Pancreas (tissue), 10 donors: ENCODE measurements at regions not wholly inside any gene's neighbourhood (a gene's known extent, or its start where the extent isn't known, plus 50 kb on each side); places are given as distances from the start of the nearest gene placed in this dataset.

Experiments
- ATAC-seq, 4 donors: fragments of 200-7000 bp; cut with Tn5 transposase; one replicate each; pipeline versions ENCODE4 v1.8.0 to v1.9.1; 2020; ENCODE audit warnings: mild to moderate bottlenecking in 4 of 4, moderate library complexity in 4 of 4
- DNase-seq, 6 donors: peaks; one replicate each; pipeline ENCODE4 v3.0.0-alpha.2; 2020
- FAIRE-seq: peaks from 2 replicates; lab custom pipeline; 2012; peaks lifted over from hg19 to GRCh38; lab: Jason Lieb, UNC
- H3K27ac ChIP-seq, 4 donors: fragments of 200-600 bp; sonication (generic); 1 replicate in 3 of 4; 2 replicates in 1 of 4; pipeline versions ENCODE4 v1.5.0 to v1.8.0; 2020
- H3K27me3 ChIP-seq, 4 donors: fragments of 200-600 bp; one replicate each; pipeline ENCODE4 v1.8.0; 2021
- H3K36me3 ChIP-seq, 3 donors: fragments of 200-600 bp; sonication (generic) in 1 of 3; one replicate each; pipeline versions ENCODE4 v1.5.0 to v1.8.0; 2020 to 2021
- H3K4me1 ChIP-seq, 3 donors: fragments of 200-600 bp; one replicate each; pipeline ENCODE4 v1.8.0; 2021
- H3K4me3 ChIP-seq, 4 donors: fragments of 200-600 bp; sonication (generic) in 2 of 4; one replicate each; pipeline versions ENCODE4 v1.5.0 to v1.8.0; 2020 to 2021
- H3K9me3 ChIP-seq, 4 donors: fragments of 200-600 bp; one replicate each; pipeline ENCODE4 v1.8.0; 2021
- CTCF ChIP-seq, 4 donors: fragments of 200-600 bp; sonication (generic) in 3 of 4; IDR thresholded peaks; one replicate each; pipeline versions ENCODE4 v1.5.0 to v1.8.0; 2021; ENCODE audit warnings: antibody characterized with exemption in 4 of 4
- WGBS, 2 donors: extraction: QIAGEN DNeasy Blood & Tissue Kit; methylation state at CpG; one replicate each; pipeline ENCODE4 v1.1.7; 2013; 5-methylcytosine and 5-hydroxymethylcytosine counted together
- intact Hi-C, 3 donors: fragments of 100-400 bp; cut with DNase I; formaldehyde crosslinking; loops; one replicate each; pipeline versions ENCODE4 v1.11.1 to v1.14.2; 2022
- donor health status: healthy with polysubstance abuse.
- donor health status: DM: no; HTN: no; CAD: no; lungs with moderate emphysema.
- donor health status: DM: no; HTN: no; CAD: no.
- donor health status: control.
- donor health status: control.
- donor health status: Bipolar disorder and iron deficiency.
- donor health status: DM: yes; HTN: yes; CAD: no.
- donor health status: DM: no; HTN: no; CAD: no.
- donor health status: DM: no; HTN: no; CAD: no.
- donor health status: DM: yes; HTN: yes; CAD: no.

GRCh38 chr10:45199205-45199740, 116.1 kb downstream of the OR13A1 start:
- H3K9me3 ChIP-seq: no peaks in the 10 kb centered on the region
- peaks cover 0 to 7% (median 0%) of the 10 kb centered on the region in 4 donors for H3K27me3 ChIP-seq
- ATAC-seq (no peak), DNase-seq (peak in 1 of 6 donors; percentile 42), FAIRE-seq (no peak)
- no peak overlapping the region for H3K4me3 ChIP-seq
- H3K4me1 ChIP-seq: no peaks in the 10 kb centered on the region
- H3K27ac ChIP-seq: no peak overlapping the region
- H3K36me3 ChIP-seq: no peaks in the 10 kb centered on the region
- no peak for TF ChIP-seq CTCF (IDR thresholded peaks at IDR 0.05)
- intact Hi-C loops: no loop called here
- WGBS, 2 donors: 54 to 57% methylated on average over 28 of the region's 28 CpGs

DNA sequence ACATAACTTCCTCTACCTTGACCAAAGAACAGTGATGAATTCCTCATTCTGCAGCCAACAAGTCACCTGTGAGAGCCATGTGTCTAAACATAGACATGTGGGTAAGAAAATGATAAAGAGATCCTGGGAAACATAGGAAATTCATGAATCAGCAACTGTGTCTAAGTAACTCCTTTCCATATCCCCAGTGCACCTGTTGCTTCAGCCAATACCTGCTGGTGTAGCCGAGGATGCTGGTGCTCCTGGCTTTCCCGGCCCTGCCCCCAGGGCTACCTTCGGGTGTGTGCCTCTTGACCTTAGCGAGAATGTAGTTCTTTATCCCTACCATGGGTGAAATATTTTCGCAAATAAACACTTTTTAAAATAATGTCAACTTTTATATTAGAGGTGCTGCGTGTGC, 114.1 kb downstream of the OR13A1 start:
- no peak for ATAC-seq
- TF ChIP-seq CTCF (IDR thresholded peaks at IDR 0.05): no peak
- DNase-seq: no peak
- H3K9me3 ChIP-seq: no peaks in the 10 kb centered on the region
- 54 to 70% methylated on average over 6 of the region's 6 CpGs for WGBS, 2 donors
- no peak for FAIRE-seq
- H3K4me3 ChIP-seq: no peak overlapping the region
- H3K27ac ChIP-seq: no peak overlapping the region
- peaks cover 0 to 7% (median 0%) of the 10 kb centered on the region in 4 donors for H3K27me3 ChIP-seq
- intact Hi-C loops: no loop called here
- no peaks in the 10 kb centered on the region for H3K4me1 ChIP-seq
- no peaks in the 10 kb centered on the region for H3K36me3 ChIP-seq

- TF ChIP-seq CTCF (IDR thresholded peaks at IDR 0.05): no peak
- FAIRE-seq: no peak
- Histone ChIP-seq H3K4me3 (no peak overlapping the region), H3K27me3 (peaks cover 0 to 7% (median 0%) of the 10 kb centered on the region in 4 donors), H3K27ac (no peak overlapping the region), H3K4me1 (no peaks in the 10 kb centered on the region), H3K36me3 (no peaks in the 10 kb centered on the region), H3K9me3 (no peaks in the 10 kb centered on the region)
- no peak for DNase-seq
- ATAC-seq: no peak
- intact Hi-C loops: no loop called here
- 41 to 65% methylated on average over 4 of the region's 4 CpGs for WGBS, 2 donors
These were observed 113.2 kb downstream of the OR13A1 start for GRCh38 chr10:45202242-45202641.

DNA sequence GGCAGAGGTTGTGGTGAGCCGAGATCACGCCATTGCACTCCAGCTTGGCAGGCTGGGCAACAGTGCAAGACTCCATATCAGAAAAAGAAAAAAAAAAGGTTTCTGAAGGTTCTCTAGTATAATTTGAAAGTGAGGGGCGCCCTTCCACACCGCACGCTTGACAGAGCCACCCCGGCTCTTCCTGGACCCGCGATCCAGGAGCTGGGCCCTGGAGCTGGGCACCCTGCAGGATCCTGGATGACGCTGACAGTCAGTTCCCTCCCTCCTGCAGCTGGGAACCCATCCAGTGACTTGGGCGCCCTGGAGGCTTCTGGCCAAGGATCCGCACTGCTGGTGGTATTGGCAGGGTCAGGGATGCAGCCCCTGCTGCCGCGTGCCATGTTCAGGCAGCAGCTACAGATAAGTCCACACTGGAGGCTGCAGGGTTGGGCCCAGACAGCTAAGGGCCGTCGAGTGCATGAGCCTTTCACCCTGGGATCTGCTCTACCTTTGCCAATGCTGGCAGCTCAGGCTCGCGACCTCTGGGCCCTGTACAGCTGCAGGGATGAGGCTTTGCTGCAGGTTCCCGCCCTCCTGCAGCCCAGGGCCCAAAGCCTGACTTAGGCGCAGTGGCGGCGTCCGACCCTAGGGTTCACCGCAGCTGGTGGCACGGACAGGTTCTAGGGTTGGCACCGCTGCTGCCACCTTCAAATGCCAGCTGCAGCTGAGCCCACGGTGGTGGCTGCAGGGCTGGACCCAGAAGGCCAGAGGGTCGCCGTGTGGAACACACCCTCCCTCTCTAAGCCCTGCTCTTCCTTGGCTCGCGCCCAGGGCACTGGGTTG, 110.2 kb downstream of the OR13A1 start:
- DNase-seq: peak in 2 of 6 donors; percentile 20 to 57
- ATAC-seq: no peak
- no peaks in the 10 kb centered on the region for H3K36me3 ChIP-seq
- no peak overlapping the region for H3K4me3 ChIP-seq
- no peak for FAIRE-seq
- H3K9me3 ChIP-seq: no peaks in the 10 kb centered on the region
- no peaks in the 10 kb centered on the region for H3K4me1 ChIP-seq
- 82 to 88% methylated on average over 30 of the region's 30 CpGs for WGBS, 2 donors
- no peak overlapping the region for H3K27ac ChIP-seq
- intact Hi-C loops: no loop called here
- no peak for TF ChIP-seq CTCF (IDR thresholded peaks at IDR 0.05)
- no peaks in the 10 kb centered on the region for H3K27me3 ChIP-seq

GRCh38 chr10:45209888-45210287, 105.5 kb downstream of the OR13A1 start:
- H3K27me3 ChIP-seq: no peaks in the 10 kb centered on the region
- intact Hi-C loops: no loop called here
- ATAC-seq: no peak
- H3K36me3 ChIP-seq: no peaks in the 10 kb centered on the region
- no peak for TF ChIP-seq CTCF (IDR thresholded peaks at IDR 0.05)
- H3K4me3 ChIP-seq: no peak overlapping the region
- 68 to 86% methylated on average over 2 of the region's 2 CpGs for WGBS, 2 donors
- H3K27ac ChIP-seq: no peak overlapping the region
- FAIRE-seq: no peak
- H3K9me3 ChIP-seq: no peaks in the 10 kb centered on the region
- H3K4me1 ChIP-seq: no peaks in the 10 kb centered on the region
- DNase-seq: no peak
